Esophagus squamous epithelium (tissue), 4 donors: ENCODE measurements at regions not wholly inside any gene's neighbourhood (a gene's known extent, or its start where the extent isn't known, plus 50 kb on each side); places are given as distances from the start of the nearest gene placed in this dataset.

ENCODE experiments used
- POLR2A ChIP-seq, 4 donors: fragments of 450-650 bp; IDR thresholded peaks; one replicate each; pipeline ENCODE4 v1.6.1; 2017; ENCODE audit warnings: antibody characterized with exemption in 4 of 4, mild to moderate bottlenecking in 4 of 4, moderate library complexity in 3 of 4
- TF ChIP-seq, protein P1 (sequence below), 6 experiments: fragments of 450-650 bp in 4 of 6; fragments of 200-600 bp in 2 of 6; sonication (generic) in 2 of 6; IDR thresholded peaks; one replicate each; pipeline ENCODE4 v1.5.1; 2016 to 2019; ENCODE audit warnings: antibody characterized with exemption in 6 of 6, mild to moderate bottlenecking in 4 of 6, moderate library complexity in 4 of 6

DNA sequence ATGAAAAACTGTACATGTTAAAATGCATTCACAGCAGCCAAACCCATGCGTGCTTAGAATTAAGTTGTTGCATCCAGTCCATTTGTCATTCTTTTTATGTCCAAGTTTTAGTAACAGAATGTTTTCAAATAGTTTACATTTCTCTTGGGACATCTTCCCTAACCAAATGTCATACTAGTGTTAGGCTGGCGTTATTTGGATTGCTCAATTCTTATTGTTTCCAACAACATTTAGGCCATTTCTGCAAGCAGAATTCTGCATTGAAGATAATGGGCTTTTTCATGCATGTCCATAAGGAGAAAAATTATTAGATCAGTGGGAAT is 203.0 kb downstream of the HIBADH start:
- TF ChIP-seq, protein P1, sequence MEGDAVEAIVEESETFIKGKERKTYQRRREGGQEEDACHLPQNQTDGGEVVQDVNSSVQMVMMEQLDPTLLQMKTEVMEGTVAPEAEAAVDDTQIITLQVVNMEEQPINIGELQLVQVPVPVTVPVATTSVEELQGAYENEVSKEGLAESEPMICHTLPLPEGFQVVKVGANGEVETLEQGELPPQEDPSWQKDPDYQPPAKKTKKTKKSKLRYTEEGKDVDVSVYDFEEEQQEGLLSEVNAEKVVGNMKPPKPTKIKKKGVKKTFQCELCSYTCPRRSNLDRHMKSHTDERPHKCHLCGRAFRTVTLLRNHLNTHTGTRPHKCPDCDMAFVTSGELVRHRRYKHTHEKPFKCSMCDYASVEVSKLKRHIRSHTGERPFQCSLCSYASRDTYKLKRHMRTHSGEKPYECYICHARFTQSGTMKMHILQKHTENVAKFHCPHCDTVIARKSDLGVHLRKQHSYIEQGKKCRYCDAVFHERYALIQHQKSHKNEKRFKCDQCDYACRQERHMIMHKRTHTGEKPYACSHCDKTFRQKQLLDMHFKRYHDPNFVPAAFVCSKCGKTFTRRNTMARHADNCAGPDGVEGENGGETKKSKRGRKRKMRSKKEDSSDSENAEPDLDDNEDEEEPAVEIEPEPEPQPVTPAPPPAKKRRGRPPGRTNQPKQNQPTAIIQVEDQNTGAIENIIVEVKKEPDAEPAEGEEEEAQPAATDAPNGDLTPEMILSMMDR (IDR thresholded peaks at IDR 0.05), result no peak
- no peak for TF ChIP-seq POLR2A (IDR thresholded peaks at IDR 0.05)
